Fibroblast of pulmonary artery (primary cell): ENCODE measurements at regions not wholly inside any gene's neighbourhood (a gene's known extent, or its start where the extent isn't known, plus 50 kb on each side); places are given as distances from the start of the nearest gene placed in this dataset.

Experiments used
- DNase-seq: peaks from one replicate; pipeline ENCODE4 v3.0.0-alpha.2; 2010; ENCODE audit warnings: low read depth
- H3K4me3 ChIP-seq: replicated peaks from 2 replicates; pipeline ENCODE4 v1.5.1; 2011; ENCODE audit warnings: low read depth, mild to moderate bottlenecking, control low read depth, low read length, moderate library complexity
- TF ChIP-seq, protein P1 (sequence below): IDR thresholded peaks from 2 replicates; pipeline ENCODE4 v1.5.1; 2011; ENCODE audit warnings: mild to moderate bottlenecking, control low read depth, low read length, inconsistent platforms; ENCODE audit errors: missing control alignments

DNA sequence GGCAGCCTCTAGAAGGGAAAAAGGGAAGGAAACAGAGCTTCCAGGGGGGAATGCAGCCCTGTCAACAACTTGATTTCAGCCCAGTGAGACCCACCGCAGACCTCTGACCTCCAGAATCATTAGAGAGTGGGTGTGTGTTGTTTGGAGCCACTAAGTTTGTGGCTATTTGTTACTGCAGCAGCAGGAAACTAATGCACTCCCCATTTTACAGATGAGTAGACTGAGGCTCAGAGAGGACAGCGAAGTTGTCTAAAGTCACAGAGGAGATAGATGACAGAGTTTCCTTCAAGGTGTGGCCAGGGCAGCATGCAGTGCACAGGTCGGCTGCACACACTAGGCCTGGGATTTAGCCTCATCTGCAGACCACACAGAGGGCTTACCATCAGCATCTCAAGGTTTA lies 81.8 kb upstream of the ALDH1L1 start:
- H3K4me3 ChIP-seq = no peak overlapping the region
- TF ChIP-seq, protein P1, sequence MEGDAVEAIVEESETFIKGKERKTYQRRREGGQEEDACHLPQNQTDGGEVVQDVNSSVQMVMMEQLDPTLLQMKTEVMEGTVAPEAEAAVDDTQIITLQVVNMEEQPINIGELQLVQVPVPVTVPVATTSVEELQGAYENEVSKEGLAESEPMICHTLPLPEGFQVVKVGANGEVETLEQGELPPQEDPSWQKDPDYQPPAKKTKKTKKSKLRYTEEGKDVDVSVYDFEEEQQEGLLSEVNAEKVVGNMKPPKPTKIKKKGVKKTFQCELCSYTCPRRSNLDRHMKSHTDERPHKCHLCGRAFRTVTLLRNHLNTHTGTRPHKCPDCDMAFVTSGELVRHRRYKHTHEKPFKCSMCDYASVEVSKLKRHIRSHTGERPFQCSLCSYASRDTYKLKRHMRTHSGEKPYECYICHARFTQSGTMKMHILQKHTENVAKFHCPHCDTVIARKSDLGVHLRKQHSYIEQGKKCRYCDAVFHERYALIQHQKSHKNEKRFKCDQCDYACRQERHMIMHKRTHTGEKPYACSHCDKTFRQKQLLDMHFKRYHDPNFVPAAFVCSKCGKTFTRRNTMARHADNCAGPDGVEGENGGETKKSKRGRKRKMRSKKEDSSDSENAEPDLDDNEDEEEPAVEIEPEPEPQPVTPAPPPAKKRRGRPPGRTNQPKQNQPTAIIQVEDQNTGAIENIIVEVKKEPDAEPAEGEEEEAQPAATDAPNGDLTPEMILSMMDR = no peak
- DNase-seq = no peak

DNA sequence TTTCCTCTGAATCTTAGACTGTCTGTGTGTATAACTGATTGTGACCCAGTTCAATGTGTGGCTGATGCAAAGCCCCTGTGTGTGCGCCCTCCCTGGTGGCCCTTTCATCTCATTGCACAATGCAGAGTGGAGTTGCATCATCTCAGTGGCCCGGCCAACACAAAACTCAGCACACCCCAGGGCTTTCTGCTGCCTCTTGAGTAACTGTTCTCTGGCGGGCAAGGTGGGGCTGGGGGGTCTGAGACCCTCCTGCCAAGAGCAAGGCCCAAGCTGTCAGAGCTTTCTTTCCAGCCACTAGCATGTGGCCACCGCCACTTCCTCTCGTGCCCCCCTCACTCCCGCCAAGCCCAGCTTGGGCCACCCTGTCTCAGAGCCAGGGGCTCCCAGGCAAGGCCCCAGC lies 80.7 kb upstream of the ALDH1L1 start:
- DNase-seq = peak; percentile 81
- TF ChIP-seq, protein P1 = no peak
- no peak overlapping the region for H3K4me3 ChIP-seq

DNA sequence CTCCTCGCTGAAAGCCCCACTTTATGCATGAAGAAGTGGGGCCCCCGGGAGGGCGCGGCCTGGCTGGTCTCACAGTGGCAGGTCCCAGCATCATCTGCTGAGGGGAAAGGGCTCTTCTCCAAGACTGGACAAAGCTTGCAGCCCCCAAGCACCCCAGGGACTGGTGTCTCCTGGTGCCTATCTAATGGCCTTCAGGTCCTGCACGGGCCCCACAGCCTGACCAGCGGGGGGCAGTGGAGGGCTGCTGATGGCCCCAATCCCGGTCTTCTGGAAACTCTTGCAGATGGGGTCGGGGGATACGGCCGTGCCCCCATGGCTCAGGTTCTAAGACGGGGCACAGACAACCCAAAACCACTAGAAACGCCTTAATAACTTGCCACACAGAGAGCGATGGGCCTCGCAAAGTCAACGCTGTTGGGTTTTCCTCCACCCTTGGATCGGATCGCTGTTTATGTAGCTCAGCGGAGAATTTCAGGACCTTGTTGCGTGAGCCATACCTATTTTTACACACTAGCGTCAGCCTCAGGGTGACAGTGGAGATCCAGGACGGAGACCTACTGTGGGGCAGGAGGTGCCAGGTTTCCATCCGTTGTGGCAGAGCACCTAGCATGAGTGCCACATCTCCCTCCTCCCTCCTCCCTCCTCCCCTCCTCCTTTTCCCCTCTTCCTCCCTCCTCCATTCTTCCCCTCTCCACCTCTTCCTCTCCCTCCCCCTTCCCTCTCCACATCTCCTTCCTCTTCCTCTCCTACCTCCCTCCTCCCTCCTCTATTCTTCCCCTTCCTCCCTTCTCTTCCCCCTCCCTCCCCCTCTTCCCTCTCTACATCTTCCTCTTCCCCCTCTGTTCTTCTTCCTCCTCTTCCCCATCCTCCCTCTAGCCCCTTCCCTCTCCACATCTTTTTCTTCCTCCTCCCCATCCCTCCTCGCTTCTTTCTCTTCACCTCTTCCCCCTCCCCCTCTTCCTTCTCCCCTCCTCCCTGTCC lies 79.3 kb upstream of the ALDH1L1 start:
- peak; percentile 32 for DNase-seq
- H3K4me3 ChIP-seq = no peak overlapping the region
- TF ChIP-seq, protein P1 = peak; percentile 54

DNA sequence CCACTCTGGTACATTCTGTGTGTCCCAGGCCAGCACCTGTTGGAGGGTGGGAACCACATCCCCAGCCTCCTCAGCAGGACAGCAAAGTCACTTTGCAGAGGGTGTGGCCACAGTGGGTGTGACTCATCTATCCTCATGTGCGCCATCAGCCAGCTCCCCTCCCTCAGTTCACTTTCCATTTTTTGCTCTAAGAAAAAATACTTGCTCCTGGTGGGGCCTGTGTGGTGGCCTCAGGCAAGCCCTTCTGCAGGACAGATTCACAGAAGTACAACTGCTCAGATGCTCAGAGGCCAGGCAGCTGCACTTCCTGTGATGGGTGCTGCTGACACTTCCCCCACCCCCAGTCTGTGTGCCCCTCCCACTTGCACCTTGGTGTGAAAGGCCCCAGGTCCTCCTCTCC lies 78.3 kb upstream of the ALDH1L1 start:
- no peak overlapping the region for H3K4me3 ChIP-seq
- TF ChIP-seq, protein P1 = no peak
- no peak for DNase-seq

DNA sequence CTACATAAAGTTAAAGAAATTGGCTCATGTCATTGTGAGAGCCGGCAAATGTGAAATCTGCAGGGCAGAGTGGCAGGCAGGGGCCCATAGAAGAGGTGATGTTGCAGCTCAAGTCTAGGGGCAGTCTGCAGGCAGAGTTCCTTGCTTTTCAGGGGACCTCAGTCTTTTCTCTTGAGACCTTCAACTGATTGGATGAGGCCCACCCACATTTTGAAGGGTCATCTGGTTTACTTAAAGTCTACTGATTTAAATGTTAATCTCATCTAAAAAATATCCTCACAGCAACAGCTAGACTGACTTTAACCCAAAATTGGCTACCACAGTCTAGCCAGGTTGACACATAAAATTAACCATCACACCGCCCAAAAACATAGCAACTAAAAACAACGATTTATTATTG lies 77.6 kb upstream of the ALDH1L1 start:
- no peak for DNase-seq
- TF ChIP-seq, protein P1 = no peak
- H3K4me3 ChIP-seq = no peak overlapping the region

DNA sequence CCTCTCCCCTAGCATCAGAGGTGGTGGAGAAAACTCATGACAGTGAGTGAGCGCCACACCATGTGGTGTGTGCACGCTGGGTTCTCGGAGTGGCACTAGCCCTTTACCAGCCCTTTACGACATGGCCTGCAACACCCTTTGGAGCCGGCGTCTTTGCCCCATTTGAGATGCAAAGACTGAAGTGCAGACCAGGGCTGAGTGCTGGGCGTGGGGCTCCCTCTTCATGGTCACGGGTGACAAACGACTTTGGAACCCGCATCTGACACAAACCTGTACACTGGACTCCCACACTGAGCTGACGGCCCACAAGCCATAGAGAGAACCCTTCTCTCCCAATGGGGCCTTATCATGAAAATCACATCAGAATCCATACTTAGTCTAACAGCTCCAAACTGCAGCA lies 76.8 kb upstream of the ALDH1L1 start:
- TF ChIP-seq, protein P1 = no peak
- no peak for DNase-seq
- H3K4me3 ChIP-seq = no peak overlapping the region

DNA sequence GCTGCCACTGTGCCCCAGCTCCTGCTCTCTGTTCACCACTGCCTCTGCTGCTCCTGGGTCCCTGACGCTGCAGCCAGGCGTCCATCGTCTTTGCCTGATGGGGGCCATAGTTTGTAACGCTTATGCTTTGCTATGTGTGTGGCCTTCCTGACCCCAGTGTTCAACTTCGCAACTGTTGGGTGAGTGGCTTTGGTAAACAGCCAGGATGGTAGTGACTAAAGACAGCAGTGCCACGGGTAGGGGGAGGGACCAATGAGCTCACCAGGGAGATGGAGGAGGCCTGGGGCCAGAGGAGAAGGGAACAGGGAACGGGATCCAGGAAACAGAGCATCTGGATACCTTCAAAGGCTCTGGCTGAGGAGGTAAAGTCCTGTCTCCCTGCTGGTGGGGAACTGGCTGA lies 75.9 kb upstream of the ALDH1L1 start:
- TF ChIP-seq, protein P1 = no peak
- DNase-seq = no peak
- no peak overlapping the region for H3K4me3 ChIP-seq
